ENCODE measurements at regions not wholly inside any gene's neighbourhood (a gene's known extent, or its start where the extent isn't known, plus 50 kb on each side); places are given as distances from the start of the nearest gene placed in this dataset.

GRCh38 chr9:78592811-78593210 lies 295.9 kb downstream of the PSAT1 start:
- Histone ChIP-seq H3K27me3 (ENCODE audit: control insufficient read depth in 2 of 2, insufficient read depth in 2 of 2, low read length in 2 of 2) (peaks cover under 1 to 4% of the 10 kb centered on the region in 2 experiments), H3K4me1 (ENCODE audit: control insufficient read depth, extremely low read depth, insufficient read depth, low read length) (no peaks in the 10 kb centered on the region), H4K20me1 (replicated peaks; ENCODE audit: control insufficient read depth, extremely low read depth, insufficient read depth, low read length) (no peaks in the 10 kb centered on the region), H3K27ac (ENCODE audit: insufficient read depth, low read depth, low read length) (no peak overlapping the region), H3K9ac (replicated peaks; ENCODE audit: extremely low read depth, insufficient read depth, low read length) (no peak overlapping the region), H2AFZ (ENCODE audit: low read depth, low read length) (no peak overlapping the region), H3K9me1 (replicated peaks; ENCODE audit: control insufficient read depth, extremely low read depth, insufficient read depth, low read length) (no peaks in the 10 kb centered on the region), H3K79me2 (ENCODE audit: control insufficient read depth, insufficient read depth, low read length) (no peaks in the 10 kb centered on the region), H3K9me3 (replicated peaks; ENCODE audit: control insufficient read depth, insufficient read depth, low read length) (no peaks in the 10 kb centered on the region), H3K4me3 (replicated peaks in 1 of 3; ENCODE audit: insufficient read depth in 1 of 3, low read depth in 1 of 3, low read length in 3 of 3) (no peak overlapping the region), H3K4me2 (ENCODE audit: insufficient read depth, low read length) (no peak overlapping the region), H3K36me3 (ENCODE audit: control insufficient read depth in 2 of 2, extremely low read depth in 1 of 2, insufficient read depth in 2 of 2, low read length in 2 of 2) (no peaks in the 10 kb centered on the region)
- dilution Hi-C loops (cut with MboI; ENCODE audit: extremely low pct_ligation_motif_present, low sequenced_read_pairs) (no loop called here), intact Hi-C loops (cut with micrococcal nuclease) (no loop called here)
- ChIA-PET POLR2A (no interaction called here), CTCF (no interaction called here)
- FAIRE-seq (no peak), DNase-seq (ENCODE audit: low read depth, low spot score) (no peak)
- TF ChIP-seq CTCF (IDR thresholded peaks at IDR 0.05; ENCODE audit: extremely low read depth in 1 of 2, insufficient read depth in 1 of 2, low read depth in 1 of 2, low read length in 2 of 2) (no peak), JUN (IDR thresholded peaks at IDR 0.05; ENCODE audit: borderline replicate concordance, insufficient read depth, insufficient read length, low read depth) (no peak)
- BruUV-seq (replicated peaks) = no TSS peak

- FAIRE-seq = no peak
These were observed 298.4 kb downstream of the PSAT1 start for GRCh38 chr9:78595200-78595945.

More at GRCh38 chr9:78595200-78595945, 298.4 kb downstream of the PSAT1 start:
- TF ChIP-seq POLR2A (IDR thresholded peaks at IDR 0.05; ENCODE audit: low read depth, low read length) (no peak), FOS (IDR thresholded peaks at IDR 0.05; ENCODE audit: borderline replicate concordance, insufficient read depth, low read length) (no peak), CTCF (IDR thresholded peaks at IDR 0.05; ENCODE audit: extremely low read depth in 1 of 2, insufficient read depth in 1 of 2, low read depth in 1 of 2, low read length in 2 of 2) (no peak), MAX (IDR thresholded peaks at IDR 0.05; ENCODE audit: insufficient read depth, insufficient read length) (no peak), EZH2 (IDR thresholded peaks at IDR 0.05; ENCODE audit: borderline replicate concordance, low read depth, low read length, severe bottlenecking) (no peak), GATA2 (IDR thresholded peaks at IDR 0.05; ENCODE audit: insufficient read depth, insufficient read length, low read depth, low read length) (no peak), MYC (IDR thresholded peaks at IDR 0.05; ENCODE audit: low read depth, low read length) (no peak), JUN (IDR thresholded peaks at IDR 0.05; ENCODE audit: borderline replicate concordance, insufficient read depth, insufficient read length, low read depth) (no peak), POLR2AphosphoS5 (IDR thresholded peaks at IDR 0.05; ENCODE audit: insufficient read depth, low read depth, low read length) (no peak)
- ChIA-PET POLR2A (no interaction called here), CTCF (interaction anchor here (0.9 kb wide), 1 partner anchor 539 kb away, joined by 3 read pairs; no protein-coding TSS in a partner anchor)
- no peaks in the 10 kb centered on the region for H3K9me3 ChIP-seq (replicated peaks; ENCODE audit: control insufficient read depth, insufficient read depth, low read length)
- H3K36me3 ChIP-seq (ENCODE audit: control insufficient read depth in 2 of 2, extremely low read depth in 1 of 2, insufficient read depth in 2 of 2, low read length in 2 of 2) = no peaks in the 10 kb centered on the region
- H3K27me3 ChIP-seq (ENCODE audit: control insufficient read depth in 2 of 2, insufficient read depth in 2 of 2, low read length in 2 of 2) = peaks cover 6 to 7% of the 10 kb centered on the region in 2 experiments
- no peaks in the 10 kb centered on the region for H3K4me1 ChIP-seq (ENCODE audit: control insufficient read depth, extremely low read depth, insufficient read depth, low read length)
- H3K9ac ChIP-seq (replicated peaks; ENCODE audit: extremely low read depth, insufficient read depth, low read length) = no peak overlapping the region
- no peaks in the 10 kb centered on the region for H3K79me2 ChIP-seq (ENCODE audit: control insufficient read depth, insufficient read depth, low read length)
- intact Hi-C loops (cut with micrococcal nuclease) (no loop called here), dilution Hi-C loops (cut with MboI; ENCODE audit: extremely low pct_ligation_motif_present, low sequenced_read_pairs) (no loop called here)
- no peak for DNase-seq (ENCODE audit: low read depth, low spot score)
- no peaks in the 10 kb centered on the region for H3K9me1 ChIP-seq (replicated peaks; ENCODE audit: control insufficient read depth, extremely low read depth, insufficient read depth, low read length)
- H3K4me2 ChIP-seq (ENCODE audit: insufficient read depth, low read length) = no peak overlapping the region
- H2AFZ ChIP-seq (ENCODE audit: low read depth, low read length) = no peak overlapping the region
- H3K27ac ChIP-seq (ENCODE audit: insufficient read depth, low read depth, low read length) = no peak overlapping the region
- no peaks in the 10 kb centered on the region for H4K20me1 ChIP-seq (replicated peaks; ENCODE audit: control insufficient read depth, extremely low read depth, insufficient read depth, low read length)
- no TSS peak for BruUV-seq (replicated peaks)
- no peak overlapping the region for H3K4me3 ChIP-seq (replicated peaks in 1 of 3; ENCODE audit: insufficient read depth in 1 of 3, low read depth in 1 of 3, low read length in 3 of 3)
